Prostate gland (tissue), 2 donors: ENCODE measurements at regions not wholly inside any gene's neighbourhood (a gene's known extent, or its start where the extent isn't known, plus 50 kb on each side); places are given as distances from the start of the nearest gene placed in this dataset.

Experiments used
- DNase-seq: peaks from one replicate; pipeline ENCODE4 v3.0.0-alpha.2; 2019; ENCODE audit warnings: low spot score
- H3K27ac ChIP-seq, 2 donors: fragments of 200-600 bp; sonication (generic); 2 replicates each; pipeline ENCODE4 v1.5.1; 2017 to 2019
- H3K27me3 ChIP-seq: fragments of 200-600 bp; sonication (generic); replicated peaks from 2 replicates; pipeline ENCODE4 v1.5.1; 2019; ENCODE audit not compliant: insufficient read depth
- H3K36me3 ChIP-seq, 2 donors: fragments of 200-600 bp; sonication (generic); 1 replicate in 1 of 2; 2 replicates in 1 of 2; pipeline versions ENCODE4 v1.5.1 to v1.8.1; 2017 to 2019
- H3K4me1 ChIP-seq: fragments of 200-600 bp; sonication (generic); replicated peaks from 2 replicates; pipeline ENCODE4 v1.5.1; 2019
- H3K4me3 ChIP-seq, 2 donors: fragments of 200-600 bp; sonication (generic); 2 replicates each; pipeline ENCODE4 v1.5.1; 2017 to 2019
- H3K9me3 ChIP-seq: fragments of 200-600 bp; sonication (generic); 2 replicates; pipeline ENCODE4 v1.5.1; 2017
- POLR2A ChIP-seq: fragments of 450-650 bp; IDR thresholded peaks from one replicate; pipeline ENCODE4 v1.6.1; 2016; ENCODE audit warnings: antibody characterized with exemption, mild to moderate bottlenecking
- POLR2AphosphoS5 ChIP-seq: sonication (generic); formaldehyde crosslinking; IDR thresholded peaks from one replicate; pipeline ENCODE4 v1.6.1; 2017; ENCODE audit warnings: antibody characterized with exemption
- WGBS: methylation state at CpG from one replicate; pipeline ENCODE4 v1.1.5; 2018; 5-methylcytosine and 5-hydroxymethylcytosine counted together
- intact Hi-C: fragments of 100-400 bp; cut with DNase I; formaldehyde crosslinking; loops from one replicate; pipeline ENCODE4 v1.14.2; 2022
- TF ChIP-seq, protein P1 (sequence below), 4 experiments: fragments of 200-600 bp in 2 of 4; fragments of 450-650 bp in 2 of 4; sonication (generic) in 2 of 4; IDR thresholded peaks; 1 replicate in 3 of 4; 2 replicates in 1 of 4; pipeline ENCODE4 v1.5.1; 2016 to 2019; ENCODE audit warnings: antibody characterized with exemption in 4 of 4, mild to moderate bottlenecking in 2 of 4, moderate library complexity in 2 of 4

DNA sequence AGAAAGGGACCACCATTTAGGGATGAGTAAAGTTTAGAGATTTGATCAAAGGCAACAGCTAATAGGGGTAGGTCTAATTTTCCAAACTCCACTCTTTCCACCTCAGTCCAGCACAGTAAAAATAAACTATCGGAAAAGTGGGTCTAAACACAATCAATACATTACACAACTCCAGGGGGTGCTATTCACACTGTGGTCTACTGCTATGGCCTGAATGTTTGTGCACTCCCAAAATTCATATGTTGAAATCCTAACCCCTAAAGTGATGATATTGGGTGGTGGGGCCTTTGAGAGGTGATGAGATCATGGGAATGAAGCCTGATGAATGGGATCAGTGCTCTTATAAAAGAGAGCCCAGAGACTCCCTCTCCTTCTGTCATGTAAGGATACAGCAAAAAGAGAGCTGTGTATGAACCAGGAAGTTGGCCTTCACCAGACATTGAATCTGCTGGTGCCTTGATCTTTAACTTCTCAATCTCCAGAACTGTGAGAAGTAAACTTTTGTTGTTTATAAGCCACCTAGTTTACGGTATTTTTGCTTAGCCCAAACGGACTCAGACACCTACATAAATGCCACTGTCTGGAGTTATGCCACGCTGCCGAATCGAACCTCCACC lies 193.9 kb downstream of the OMA1 start:
- H3K9me3 ChIP-seq, result no peaks in the 10 kb centered on the region
- TF ChIP-seq POLR2A (no peak), POLR2AphosphoS5 (no peak)
- TF ChIP-seq, protein P1, sequence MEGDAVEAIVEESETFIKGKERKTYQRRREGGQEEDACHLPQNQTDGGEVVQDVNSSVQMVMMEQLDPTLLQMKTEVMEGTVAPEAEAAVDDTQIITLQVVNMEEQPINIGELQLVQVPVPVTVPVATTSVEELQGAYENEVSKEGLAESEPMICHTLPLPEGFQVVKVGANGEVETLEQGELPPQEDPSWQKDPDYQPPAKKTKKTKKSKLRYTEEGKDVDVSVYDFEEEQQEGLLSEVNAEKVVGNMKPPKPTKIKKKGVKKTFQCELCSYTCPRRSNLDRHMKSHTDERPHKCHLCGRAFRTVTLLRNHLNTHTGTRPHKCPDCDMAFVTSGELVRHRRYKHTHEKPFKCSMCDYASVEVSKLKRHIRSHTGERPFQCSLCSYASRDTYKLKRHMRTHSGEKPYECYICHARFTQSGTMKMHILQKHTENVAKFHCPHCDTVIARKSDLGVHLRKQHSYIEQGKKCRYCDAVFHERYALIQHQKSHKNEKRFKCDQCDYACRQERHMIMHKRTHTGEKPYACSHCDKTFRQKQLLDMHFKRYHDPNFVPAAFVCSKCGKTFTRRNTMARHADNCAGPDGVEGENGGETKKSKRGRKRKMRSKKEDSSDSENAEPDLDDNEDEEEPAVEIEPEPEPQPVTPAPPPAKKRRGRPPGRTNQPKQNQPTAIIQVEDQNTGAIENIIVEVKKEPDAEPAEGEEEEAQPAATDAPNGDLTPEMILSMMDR (IDR thresholded peaks at IDR 0.05), result no peak
- H3K27ac ChIP-seq, result no peak overlapping the region
- H3K4me3 ChIP-seq, result no peak overlapping the region
- no peak for DNase-seq
- no peaks in the 10 kb centered on the region for H3K27me3 ChIP-seq
- 89% methylated on average over 6 of the region's 6 CpGs for WGBS
- intact Hi-C loops, result no loop called here
- no peaks in the 10 kb centered on the region for H3K4me1 ChIP-seq
- no peaks in the 10 kb centered on the region for H3K36me3 ChIP-seq

DNA sequence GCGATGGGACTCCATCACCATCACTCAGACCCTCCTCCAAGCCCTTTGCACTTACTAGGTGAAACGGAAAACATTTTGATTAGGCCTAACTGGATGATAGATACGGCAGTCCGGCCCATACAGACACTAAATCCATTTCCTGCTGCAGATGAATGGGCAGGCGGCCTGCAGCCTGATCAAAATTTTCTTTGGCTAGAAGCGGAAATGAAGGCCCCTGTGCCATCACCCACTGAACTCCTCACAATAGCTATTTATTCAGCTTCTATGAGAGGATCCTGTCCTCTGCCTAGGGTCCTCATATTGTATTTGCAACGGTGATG lies 200.5 kb downstream of the OMA1 start:
- Histone ChIP-seq H3K9me3 (no peaks in the 10 kb centered on the region), H3K27me3 (no peaks in the 10 kb centered on the region), H3K27ac (no peak overlapping the region), H3K36me3 (no peaks in the 10 kb centered on the region), H3K4me3 (no peak overlapping the region), H3K4me1 (no peaks in the 10 kb centered on the region)
- intact Hi-C loops, result no loop called here
- WGBS, result 93% methylated on average over 7 of the region's 7 CpGs
- DNase-seq, result no peak
- TF ChIP-seq POLR2A (no peak), POLR2AphosphoS5 (no peak)
- TF ChIP-seq, protein P1 (IDR thresholded peaks at IDR 0.05), result no peak

DNA sequence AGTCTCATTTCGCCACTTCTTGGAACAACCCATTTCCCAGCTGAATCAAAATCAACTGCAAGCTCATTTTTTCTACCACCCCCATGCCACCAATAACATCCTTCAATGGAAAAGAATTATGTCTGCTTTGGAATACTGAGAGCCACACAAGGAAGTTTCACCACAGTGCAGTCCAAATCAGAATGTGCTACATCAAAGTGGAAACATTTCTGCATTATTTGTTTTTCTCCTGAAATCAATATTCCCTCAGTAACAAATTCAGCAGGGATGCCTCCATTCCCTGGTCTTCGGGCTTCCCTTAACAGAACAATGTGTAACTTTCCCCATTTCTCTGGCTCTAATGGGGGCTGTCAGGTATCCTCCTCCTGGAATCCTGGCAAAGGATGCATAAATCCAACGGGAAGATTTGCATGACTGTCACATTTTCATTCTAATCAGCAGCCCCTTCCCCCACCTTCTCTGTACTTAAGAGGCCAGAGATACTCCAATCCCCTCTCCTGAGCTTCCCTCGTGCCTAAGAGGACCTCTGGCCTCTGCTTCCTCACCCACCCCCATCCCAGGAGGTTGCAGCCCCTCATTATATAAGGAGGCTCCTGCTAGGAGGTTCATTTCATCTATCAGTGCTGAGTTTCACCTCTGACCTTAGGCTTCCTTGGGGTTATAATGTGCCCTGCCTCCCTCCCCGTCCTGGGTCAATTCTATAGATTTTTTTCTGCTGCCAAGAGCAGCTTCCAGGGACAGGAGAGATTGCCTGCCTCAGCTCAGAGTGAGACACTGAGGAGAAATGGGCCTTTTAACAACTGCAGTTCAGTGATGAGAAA lies 201.1 kb downstream of the OMA1 start:
- whole genome bisulfite sequencing, result 76% methylated on average over 5 of the region's 5 CpGs
- no peak for DNase-seq
- intact Hi-C loops, result no loop called here
- no peak overlapping the region for H3K4me3 ChIP-seq
- no peaks in the 10 kb centered on the region for H3K4me1 ChIP-seq
- H3K27me3 ChIP-seq, result no peaks in the 10 kb centered on the region
- no peak overlapping the region for H3K27ac ChIP-seq
- H3K36me3 ChIP-seq, result no peaks in the 10 kb centered on the region
- no peaks in the 10 kb centered on the region for H3K9me3 ChIP-seq
- TF ChIP-seq POLR2A (no peak), POLR2AphosphoS5 (no peak)

DNA sequence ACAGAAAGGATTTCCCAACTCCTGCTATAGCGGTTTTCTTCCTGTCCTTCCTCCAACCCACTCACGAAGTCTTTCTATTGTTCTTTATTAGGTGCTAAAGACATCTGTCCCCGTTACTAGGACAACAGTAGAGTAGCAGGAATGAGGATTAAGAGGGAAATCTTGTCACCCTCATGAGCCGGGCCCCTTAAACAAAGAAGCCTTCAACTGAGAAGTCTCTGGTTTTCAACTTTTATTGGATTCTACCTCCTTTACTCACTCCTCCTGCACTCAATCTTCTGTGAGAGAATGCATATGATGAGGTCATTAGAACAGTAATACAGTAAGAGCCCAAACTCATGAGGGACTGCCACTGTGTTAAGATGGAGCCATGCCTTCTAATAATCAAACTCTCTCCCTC lies 206.3 kb downstream of the OMA1 start:
- TF ChIP-seq, protein P1 (IDR thresholded peaks at IDR 0.05), result no peak
- no peak for TF ChIP-seq POLR2A
- TF ChIP-seq POLR2AphosphoS5, result no peak
- no peaks in the 10 kb centered on the region for H3K9me3 ChIP-seq
- DNase-seq, result no peak
- H3K4me1 ChIP-seq, result no peaks in the 10 kb centered on the region
- 50% methylated on average over 4 of the region's 4 CpGs for WGBS
- intact Hi-C loops, result no loop called here
- H3K4me3 ChIP-seq, result no peak overlapping the region
- H3K27ac ChIP-seq, result no peak overlapping the region
- H3K27me3 ChIP-seq, result no peaks in the 10 kb centered on the region
- H3K36me3 ChIP-seq, result no peaks in the 10 kb centered on the region

DNA sequence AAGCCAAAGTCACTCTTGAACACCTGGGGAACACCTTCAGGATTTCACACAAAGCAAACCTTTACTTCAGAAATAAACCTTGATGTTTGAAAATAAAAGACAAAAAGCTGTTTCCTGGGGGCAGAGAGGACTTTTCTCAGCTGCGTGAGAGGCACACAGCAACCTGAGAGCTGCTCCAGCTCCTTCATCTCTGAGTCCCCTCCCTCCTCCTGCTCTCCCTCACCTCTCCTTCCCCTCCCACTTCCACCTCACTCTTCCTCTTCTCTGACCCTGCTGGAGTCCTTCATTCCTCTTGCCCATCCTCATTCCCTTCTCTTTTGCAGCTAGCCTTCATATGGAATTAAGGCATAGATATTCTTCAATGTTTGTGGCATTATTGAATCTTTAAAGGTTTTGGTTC lies 208.4 kb downstream of the OMA1 start:
- WGBS, result 48% methylated on average over 1 of the region's 1 CpG

More for the DNA sequence above, 208.4 kb downstream of the OMA1 start:
- Histone ChIP-seq H3K27me3 (no peaks in the 10 kb centered on the region), H3K27ac (no peak overlapping the region), H3K9me3 (no peaks in the 10 kb centered on the region), H3K4me1 (no peaks in the 10 kb centered on the region), H3K36me3 (no peaks in the 10 kb centered on the region), H3K4me3 (no peak overlapping the region)
- TF ChIP-seq POLR2A, result no peak
- TF ChIP-seq, protein P1 (IDR thresholded peaks at IDR 0.05), result no peak
- no peak for TF ChIP-seq POLR2AphosphoS5
- DNase-seq, result no peak
- intact Hi-C loops, result no loop called here
